A549 (cell line): ENCODE measurements at regions not wholly inside any gene's neighbourhood (a gene's known extent, or its start where the extent isn't known, plus 50 kb on each side); places are given as distances from the start of the nearest gene placed in this dataset.

Experiments used
- ATAC-seq, 2 experiments: fragments of 200-7000 bp in 1 of 2; fragments of >200 bp in 1 of 2; cut with Nextera tagmentation in 1 of 2; cut with Tn5 transposase in 1 of 2; 3 replicates each; pipeline versions ENCODE4 v1.8.0 to v1.9.1; 2018 to 2020; ENCODE audit warnings: mild to moderate bottlenecking in 1 of 2, moderate library complexity in 1 of 2
- CTCF ChIA-PET: fragments of 300-600 bp; sonication (Branson Sonifier 250); formaldehyde crosslinking; extraction: SDS; loops from one replicate; lab custom pipeline; 2021; ENCODE audit warnings: antibody characterized with exemption, inconsistent platforms; lab: Yijun Ruan, JAX
- POLR2A ChIA-PET: fragments of 350-600 bp; formaldehyde crosslinking; extraction: SDS; loops from one replicate; lab custom pipeline; 2021; ENCODE audit warnings: antibody characterized with exemption, inconsistent platforms; lab: Yijun Ruan, JAX
- DNase-seq, 2 experiments: peaks; one replicate each; pipeline versions ENCODE4 v3.0.0 to v3.0.0-alpha.2; 2011 to 2016; ENCODE audit warnings: low read depth in 1 of 2, low spot score in 1 of 2
- FAIRE-seq: peaks from 2 replicates; lab custom pipeline; 2011; peaks lifted over from hg19 to GRCh38; lab: Jason Lieb, UNC
- H3K27ac ChIP-seq, 2 experiments: fragments of >200 bp; sonication (Bioruptor Twin); formaldehyde crosslinking; 3 replicates each; pipeline ENCODE4 v1.5.1; 2016 to 2017
- H3K4me1 ChIP-seq: fragments of >200 bp; sonication (Bioruptor Twin); formaldehyde crosslinking; 3 replicates; pipeline ENCODE4 v1.6.1; 2016
- H3K4me2 ChIP-seq: fragments of >200 bp; sonication (Bioruptor Twin); formaldehyde crosslinking; 3 replicates; pipeline ENCODE4 v1.6.1; 2016
- H3K4me3 ChIP-seq: fragments of >200 bp; sonication (Bioruptor Twin); formaldehyde crosslinking; 3 replicates; pipeline ENCODE4 v1.5.1; 2016
- H3K9me3 ChIP-seq: fragments of >200 bp; sonication (Bioruptor Twin); formaldehyde crosslinking; 3 replicates; pipeline ENCODE4 v1.6.1; 2016
- CEBPB ChIP-seq, 2 experiments: fragments of >200 bp in 1 of 2; sonication (Bioruptor Twin) in 1 of 2; formaldehyde crosslinking in 1 of 2; IDR thresholded peaks; 2 replicates each; pipeline ENCODE4 v1.6.1; 2012 to 2016
- CHD2 ChIP-seq: fragments of 150-350 bp; IDR thresholded peaks from 2 replicates; pipeline ENCODE4 v1.6.1; 2014; ENCODE audit warnings: low read length; ENCODE audit not compliant: partially characterized antibody
- EP300 ChIP-seq, 2 experiments: fragments of >200 bp; sonication (Bioruptor Twin); formaldehyde crosslinking; IDR thresholded peaks; 2 replicates in 1 of 2; 3 replicates in 1 of 2; pipeline ENCODE4 v1.6.1; 2016 to 2017
- FOSB ChIP-seq: fragments of 250-450 bp; sonication (Bioruptor Pico); IDR thresholded peaks from 2 replicates; pipeline ENCODE4 v1.5.0; 2020; ENCODE audit warnings: mild to moderate bottlenecking, moderate library complexity
- GATA3 ChIP-seq: IDR thresholded peaks from 2 replicates; pipeline ENCODE4 v1.6.1; 2012; ENCODE audit warnings: borderline replicate concordance
- HOXB13 ChIP-seq: fragments of 250-450 bp; sonication (Bioruptor Pico); IDR thresholded peaks from 2 replicates; pipeline ENCODE4 v1.5.0; 2020; ENCODE audit warnings: low read depth, mild to moderate bottlenecking, moderate library complexity
- HOXB5 ChIP-seq: fragments of 250-450 bp; sonication (Bioruptor Pico); IDR thresholded peaks from 2 replicates; pipeline ENCODE4 v1.5.0; 2020; ENCODE audit warnings: mild to moderate bottlenecking, moderate library complexity
- JUN ChIP-seq, 2 experiments: fragments of >200 bp; sonication (Bioruptor Twin); formaldehyde crosslinking; IDR thresholded peaks; 2 replicates in 1 of 2; 3 replicates in 1 of 2; pipeline ENCODE4 v1.6.1; 2016 to 2017
- KDM1A ChIP-seq: fragments of 200-600 bp; sonication (generic); IDR thresholded peaks from 2 replicates; pipeline ENCODE4 v1.6.1; 2016; ENCODE audit warnings: low read depth, mild to moderate bottlenecking
- POLR2AphosphoS2 ChIP-seq: conservative IDR thresholded peaks from 2 replicates; pipeline ENCODE4 v1.6.1; 2012; ENCODE audit warnings: low read length, improper control_type of control experiment, inconsistent platforms
- RCOR1 ChIP-seq: fragments of 150-350 bp; IDR thresholded peaks from 2 replicates; pipeline ENCODE4 v1.6.1; 2014; ENCODE audit warnings: antibody characterized with exemption, low read length, low read depth
- RFX5 ChIP-seq: fragments of 450-650 bp; IDR thresholded peaks from 2 replicates; pipeline ENCODE4 v1.7.1; 2014; ENCODE audit warnings: antibody characterized with exemption, mild to moderate bottlenecking, moderate library complexity
- SMC3 ChIP-seq: fragments of >200 bp; sonication (Bioruptor Twin); formaldehyde crosslinking; IDR thresholded peaks from 3 replicates; pipeline ENCODE4 v1.6.1; 2018; ENCODE audit warnings: inconsistent platforms
- TP53 ChIP-seq: fragments of 250-450 bp; sonication (Bioruptor Pico); IDR thresholded peaks from 2 replicates; pipeline ENCODE4 v1.5.0; 2021; ENCODE audit warnings: mild to moderate bottlenecking, moderate library complexity
- ZC3H11A ChIP-seq: fragments of 450-650 bp; IDR thresholded peaks from 2 replicates; pipeline ENCODE4 v1.6.1; 2014; ENCODE audit warnings: antibody characterized with exemption, mild to moderate bottlenecking
- ZFP36 ChIP-seq: fragments of 450-650 bp; IDR thresholded peaks from 2 replicates; pipeline ENCODE4 v1.6.1; 2014; ENCODE audit warnings: borderline replicate concordance; ENCODE audit not compliant: partially characterized antibody
- ZSCAN20 ChIP-seq: fragments of 250-450 bp; sonication (Bioruptor Pico); IDR thresholded peaks from 2 replicates; pipeline ENCODE4 v1.8.0; 2022; ENCODE audit warnings: mild to moderate bottlenecking, moderate library complexity
- WGBS: methylation state at CpG from one replicate; pipeline ENCODE4 v1.1.6; 2017; ENCODE audit errors: missing lambda C conversion rate; 5-methylcytosine and 5-hydroxymethylcytosine counted together
- TF ChIP-seq, protein P1 (sequence below): fragments of >200 bp; sonication (Bioruptor Twin); formaldehyde crosslinking; IDR thresholded peaks from 2 replicates; pipeline ENCODE4 v1.6.1; 2016
- TF ChIP-seq, protein P2 (sequence below): fragments of 250-450 bp; sonication (Bioruptor Pico); IDR thresholded peaks from 2 replicates; pipeline ENCODE4 v1.5.0; 2020; ENCODE audit warnings: low read depth, mild to moderate bottlenecking, moderate library complexity
- TF ChIP-seq, protein P3 (sequence below): fragments of >200 bp; sonication (Bioruptor Twin); formaldehyde crosslinking; IDR thresholded peaks from 3 replicates; pipeline ENCODE4 v1.5.1; 2016
- TF ChIP-seq, protein P4 (sequence below): fragments of 200-600 bp; sonication (generic); IDR thresholded peaks from 2 replicates; pipeline ENCODE4 v1.6.1; 2016; ENCODE audit warnings: antibody characterized with exemption, mild to moderate bottlenecking, moderate library complexity

DNA sequence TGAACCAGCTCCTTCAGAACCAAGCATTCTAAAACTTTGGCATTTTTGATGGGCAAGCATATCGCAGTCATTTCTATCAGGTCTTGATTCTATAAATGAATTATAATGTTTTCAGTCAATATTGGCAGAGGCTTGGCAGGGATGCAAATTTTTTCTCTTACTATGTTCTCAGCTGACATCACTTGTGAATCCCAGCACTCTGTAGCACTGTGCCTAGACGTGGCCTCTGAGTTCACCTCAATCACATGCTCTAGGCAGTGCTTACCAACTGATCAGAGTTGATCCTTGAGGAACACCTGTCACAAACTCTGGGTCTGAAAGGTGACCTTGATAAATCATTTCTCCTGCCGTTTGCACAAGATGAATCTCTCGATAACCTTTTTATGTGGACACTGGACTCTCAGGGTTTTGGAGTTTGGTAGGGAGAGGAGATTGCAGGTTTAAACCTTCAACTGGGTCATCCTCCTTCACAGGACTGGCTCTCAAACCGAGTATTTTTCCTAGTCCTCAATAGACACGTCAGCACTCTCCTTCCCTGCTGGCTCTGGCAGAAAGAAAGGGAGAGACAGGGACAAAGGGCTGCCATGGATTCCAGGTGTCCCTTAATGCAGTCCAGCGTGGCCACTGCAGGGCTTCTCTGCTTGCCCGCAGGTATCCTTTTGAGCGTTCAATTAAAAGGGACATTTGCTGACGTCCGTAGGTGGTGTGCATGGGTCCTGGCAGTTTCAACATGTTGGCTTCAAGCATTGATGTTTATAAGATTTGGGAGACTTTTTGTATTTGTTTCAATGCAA lies 222.3 kb upstream of the CMC1 start:
- peak overlapping the region; percentile 33 for H3K4me2 ChIP-seq
- H3K4me3 ChIP-seq: no peak overlapping the region
- ATAC-seq: peak; percentile 31 to 43; a peak in 3 of 6 replicates
- POLR2A ChIA-PET: no interaction called here
- CTCF ChIA-PET: no interaction called here
- 0 out of 6 replicates have a peak overlapping the region, but pooled peaks of 1 of the 2 experiments have one; percentile 3 for H3K27ac ChIP-seq
- no peaks in the 10 kb centered on the region; the same call in 2 of the 3 replicates for H3K9me3 ChIP-seq
- WGBS: 25% methylated on average over 11 of the region's 11 CpGs
- peak in 1 of 2 experiments; percentile 2 for DNase-seq
- no peak for FAIRE-seq
- no peak for TF ChIP-seq EP300 (IDR thresholded peaks at IDR 0.05)
- TF ChIP-seq CEBPB (IDR thresholded peaks at IDR 0.05): peak in 1 of 2 experiments; percentile 18; a peak in 1 of 4 replicates
- H3K4me1 ChIP-seq: peaks cover 12% of the 10 kb centered on the region; the same call in 2 of the 3 replicates

DNA sequence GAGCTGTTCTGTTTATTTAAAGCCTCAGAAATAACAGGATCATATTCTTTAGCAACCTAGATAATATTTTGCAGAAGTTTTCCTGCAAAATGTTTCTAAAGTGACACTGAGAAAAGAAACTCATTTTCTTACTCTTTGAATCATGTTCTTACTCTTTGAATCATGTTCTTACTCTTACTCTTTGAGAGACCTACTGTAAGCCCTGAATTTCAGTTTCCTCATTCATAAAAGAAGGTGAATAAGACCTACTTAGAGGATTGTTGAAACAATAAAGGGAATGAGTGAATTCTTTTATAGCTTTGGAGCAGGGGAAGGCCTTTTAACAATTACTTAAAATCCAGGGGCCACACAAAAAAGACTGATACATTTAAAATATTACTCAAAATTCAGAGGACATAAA lies 221.7 kb upstream of the CMC1 start:
- no peak for DNase-seq
- Histone ChIP-seq H3K27ac (no peak overlapping the region), H3K4me3 (no peak overlapping the region), H3K4me1 (peaks cover 12% of the 10 kb centered on the region; the same call in 2 of the 3 replicates), H3K9me3 (peaks cover 5% of the 10 kb centered on the region; the same call in 2 of the 3 replicates), H3K4me2 (peak overlapping the region; percentile 33)
- ChIA-PET CTCF (no interaction called here), POLR2A (no interaction called here)
- TF ChIP-seq ZSCAN20 (CRISPR knock-in tag): no peak
- no peak for TF ChIP-seq ZC3H11A
- TF ChIP-seq SMC3: no peak
- TF ChIP-seq GATA3: no peak
- TF ChIP-seq, protein P1, sequence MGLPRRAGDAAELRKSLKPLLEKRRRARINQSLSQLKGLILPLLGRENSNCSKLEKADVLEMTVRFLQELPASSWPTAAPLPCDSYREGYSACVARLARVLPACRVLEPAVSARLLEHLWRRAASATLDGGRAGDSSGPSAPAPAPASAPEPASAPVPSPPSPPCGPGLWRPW: no peak
- TF ChIP-seq, protein P2, sequence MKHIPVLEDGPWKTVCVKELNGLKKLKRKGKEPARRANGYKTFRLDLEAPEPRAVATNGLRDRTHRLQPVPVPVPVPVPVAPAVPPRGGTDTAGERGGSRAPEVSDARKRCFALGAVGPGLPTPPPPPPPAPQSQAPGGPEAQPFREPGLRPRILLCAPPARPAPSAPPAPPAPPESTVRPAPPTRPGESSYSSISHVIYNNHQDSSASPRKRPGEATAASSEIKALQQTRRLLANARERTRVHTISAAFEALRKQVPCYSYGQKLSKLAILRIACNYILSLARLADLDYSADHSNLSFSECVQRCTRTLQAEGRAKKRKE (CRISPR knock-in tag): no peak
- no peak for TF ChIP-seq KDM1A
- TF ChIP-seq RCOR1: no peak
- TF ChIP-seq FOSB (CRISPR knock-in tag): no peak
- no peak for TF ChIP-seq ZFP36
- no peak for TF ChIP-seq HOXB5 (CRISPR knock-in tag)
- TF ChIP-seq RFX5: no peak
- no peak for TF ChIP-seq POLR2AphosphoS2
- TF ChIP-seq JUN (IDR thresholded peaks at IDR 0.05): no peak
- TF ChIP-seq TP53 (CRISPR knock-in tag): no peak
- ATAC-seq: no peak
- FAIRE-seq: no peak

DNA sequence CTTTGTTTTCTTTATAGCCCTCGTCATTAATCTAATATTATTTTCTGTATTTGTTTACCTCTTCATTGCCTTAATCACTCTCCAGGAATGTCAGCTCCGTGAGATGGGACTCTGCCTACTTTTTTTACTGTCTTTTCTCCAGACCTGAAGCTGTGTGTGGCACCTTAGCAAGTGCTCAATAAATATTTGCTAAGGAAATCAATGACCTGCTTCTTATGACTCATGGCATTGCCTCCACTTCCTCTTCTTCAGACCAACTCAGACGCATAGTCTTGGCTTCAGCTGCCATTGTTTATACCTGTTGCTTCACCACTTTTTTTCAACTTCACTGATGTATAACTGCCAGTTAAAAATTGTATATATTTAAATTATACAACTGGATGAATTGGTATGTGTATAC lies 218.5 kb upstream of the CMC1 start:
- DNase-seq: peak in 1 of 2 experiments; percentile 29
- no peak for FAIRE-seq
- Histone ChIP-seq H3K4me3 (no peak overlapping the region), H3K27ac (no peak overlapping the region), H3K4me2 (peak overlapping the region; percentile 1; the same call in 1 of the 3 replicates), H3K4me1 (peaks cover 12% of the 10 kb centered on the region; the same call in 2 of the 3 replicates), H3K9me3 (peaks cover 8% of the 10 kb centered on the region; the same call in 2 of the 3 replicates)
- ATAC-seq: no peak
- peak in 1 of 2 experiments; percentile 16; a peak in 2 of 5 replicates for TF ChIP-seq EP300 (IDR thresholded peaks at IDR 0.05)
- no peak for TF ChIP-seq CHD2
- ChIA-PET CTCF (interaction anchor here (0.8 kb wide), 1 partner anchor 310 kb away, joined by 4 read pairs; no protein-coding TSS in a partner anchor), POLR2A (no interaction called here)
- WGBS: 4% methylated on average over 3 of the region's 3 CpGs

DNA sequence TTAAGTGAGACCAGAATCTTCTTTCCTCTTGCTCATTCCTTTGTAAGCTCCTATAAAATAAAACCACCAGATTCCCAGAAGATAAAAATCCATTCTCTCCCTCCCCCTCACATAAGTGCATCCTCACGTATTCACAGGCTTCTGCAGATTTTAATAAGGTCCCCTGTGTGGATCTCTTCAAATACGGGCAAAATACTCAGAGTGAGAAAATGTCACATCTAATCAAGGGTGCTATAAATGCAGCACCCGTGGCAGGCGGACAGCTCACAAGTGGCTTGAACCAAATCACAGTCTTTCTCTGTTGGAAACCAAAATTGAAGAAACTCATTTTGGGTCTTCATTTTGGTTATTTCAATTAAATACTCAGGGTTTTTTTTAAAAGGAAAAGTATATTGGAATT lies 212.9 kb upstream of the CMC1 start:
- Histone ChIP-seq H3K4me3 (no peak overlapping the region), H3K4me1 (no peaks in the 10 kb centered on the region), H3K27ac (no peak overlapping the region), H3K4me2 (no peak overlapping the region), H3K9me3 (peaks cover 8% of the 10 kb centered on the region; the same call in 2 of the 3 replicates)
- DNase-seq: no peak
- TF ChIP-seq, protein P3, sequence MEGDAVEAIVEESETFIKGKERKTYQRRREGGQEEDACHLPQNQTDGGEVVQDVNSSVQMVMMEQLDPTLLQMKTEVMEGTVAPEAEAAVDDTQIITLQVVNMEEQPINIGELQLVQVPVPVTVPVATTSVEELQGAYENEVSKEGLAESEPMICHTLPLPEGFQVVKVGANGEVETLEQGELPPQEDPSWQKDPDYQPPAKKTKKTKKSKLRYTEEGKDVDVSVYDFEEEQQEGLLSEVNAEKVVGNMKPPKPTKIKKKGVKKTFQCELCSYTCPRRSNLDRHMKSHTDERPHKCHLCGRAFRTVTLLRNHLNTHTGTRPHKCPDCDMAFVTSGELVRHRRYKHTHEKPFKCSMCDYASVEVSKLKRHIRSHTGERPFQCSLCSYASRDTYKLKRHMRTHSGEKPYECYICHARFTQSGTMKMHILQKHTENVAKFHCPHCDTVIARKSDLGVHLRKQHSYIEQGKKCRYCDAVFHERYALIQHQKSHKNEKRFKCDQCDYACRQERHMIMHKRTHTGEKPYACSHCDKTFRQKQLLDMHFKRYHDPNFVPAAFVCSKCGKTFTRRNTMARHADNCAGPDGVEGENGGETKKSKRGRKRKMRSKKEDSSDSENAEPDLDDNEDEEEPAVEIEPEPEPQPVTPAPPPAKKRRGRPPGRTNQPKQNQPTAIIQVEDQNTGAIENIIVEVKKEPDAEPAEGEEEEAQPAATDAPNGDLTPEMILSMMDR: no peak
- no peak for TF ChIP-seq HOXB13
- TF ChIP-seq, protein P4, sequence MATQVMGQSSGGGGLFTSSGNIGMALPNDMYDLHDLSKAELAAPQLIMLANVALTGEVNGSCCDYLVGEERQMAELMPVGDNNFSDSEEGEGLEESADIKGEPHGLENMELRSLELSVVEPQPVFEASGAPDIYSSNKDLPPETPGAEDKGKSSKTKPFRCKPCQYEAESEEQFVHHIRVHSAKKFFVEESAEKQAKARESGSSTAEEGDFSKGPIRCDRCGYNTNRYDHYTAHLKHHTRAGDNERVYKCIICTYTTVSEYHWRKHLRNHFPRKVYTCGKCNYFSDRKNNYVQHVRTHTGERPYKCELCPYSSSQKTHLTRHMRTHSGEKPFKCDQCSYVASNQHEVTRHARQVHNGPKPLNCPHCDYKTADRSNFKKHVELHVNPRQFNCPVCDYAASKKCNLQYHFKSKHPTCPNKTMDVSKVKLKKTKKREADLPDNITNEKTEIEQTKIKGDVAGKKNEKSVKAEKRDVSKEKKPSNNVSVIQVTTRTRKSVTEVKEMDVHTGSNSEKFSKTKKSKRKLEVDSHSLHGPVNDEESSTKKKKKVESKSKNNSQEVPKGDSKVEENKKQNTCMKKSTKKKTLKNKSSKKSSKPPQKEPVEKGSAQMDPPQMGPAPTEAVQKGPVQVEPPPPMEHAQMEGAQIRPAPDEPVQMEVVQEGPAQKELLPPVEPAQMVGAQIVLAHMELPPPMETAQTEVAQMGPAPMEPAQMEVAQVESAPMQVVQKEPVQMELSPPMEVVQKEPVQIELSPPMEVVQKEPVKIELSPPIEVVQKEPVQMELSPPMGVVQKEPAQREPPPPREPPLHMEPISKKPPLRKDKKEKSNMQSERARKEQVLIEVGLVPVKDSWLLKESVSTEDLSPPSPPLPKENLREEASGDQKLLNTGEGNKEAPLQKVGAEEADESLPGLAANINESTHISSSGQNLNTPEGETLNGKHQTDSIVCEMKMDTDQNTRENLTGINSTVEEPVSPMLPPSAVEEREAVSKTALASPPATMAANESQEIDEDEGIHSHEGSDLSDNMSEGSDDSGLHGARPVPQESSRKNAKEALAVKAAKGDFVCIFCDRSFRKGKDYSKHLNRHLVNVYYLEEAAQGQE: peak; percentile 57; the same call in 1 of the 2 replicates
- ATAC-seq: no peak
- ChIA-PET CTCF (no interaction called here), POLR2A (no interaction called here)
- WGBS: 49% methylated on average over 4 of the region's 4 CpGs
- no peak for FAIRE-seq
